ENCODE measurements at regions not wholly inside any gene's neighbourhood (a gene's known extent, or its start where the extent isn't known, plus 50 kb on each side); places are given as distances from the start of the nearest gene placed in this dataset.

GRCh38 chr2:236317938-236318396, 53.8 kb upstream of the ASB18 start:
- Mint-ChIP-seq H3K36me3 (peaks cover 27% of the 10 kb centered on the region), H3K27ac (no peak overlapping the region), H3K4me3 (no peak overlapping the region), H3K9me3 (peaks cover 13% of the 10 kb centered on the region), H3K27me3 (ENCODE audit: low read depth) (no peaks in the 10 kb centered on the region), H3K4me1 (no peaks in the 10 kb centered on the region)
- no peak for TF ChIP-seq CTCF (IDR thresholded peaks at IDR 0.05; ENCODE audit: unreplicated experiment)
- no peak for DNase-seq (ENCODE audit: low spot score in 2 of 2, unreplicated experiment in 2 of 2)

DNA sequence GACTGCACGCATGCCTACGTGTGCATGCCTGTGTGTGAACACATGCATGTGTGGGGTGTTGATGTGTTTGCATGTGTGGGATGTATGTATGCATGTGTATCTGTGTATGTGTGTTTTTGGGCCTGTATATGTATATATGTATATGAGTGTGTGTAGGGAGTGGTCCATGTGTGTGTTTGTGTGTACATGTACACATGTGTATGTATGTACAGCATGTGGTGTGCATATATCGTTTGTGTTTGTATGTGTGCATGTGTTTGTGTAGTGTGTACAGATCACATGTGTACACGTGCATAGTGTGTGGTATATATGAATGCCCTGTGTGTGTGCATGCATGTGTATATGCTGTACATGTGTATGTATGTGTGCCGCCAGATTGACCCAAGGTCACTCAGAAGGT, 54.2 kb upstream of the ASB18 start:
- H3K27me3 Mint-ChIP-seq (ENCODE audit: low read depth), result no peaks in the 10 kb centered on the region
- H3K36me3 Mint-ChIP-seq, result peaks cover 29% of the 10 kb centered on the region
- no peaks in the 10 kb centered on the region for H3K4me1 Mint-ChIP-seq
- H3K4me3 Mint-ChIP-seq, result no peak overlapping the region
- H3K27ac Mint-ChIP-seq, result no peak overlapping the region
- peaks cover 12% of the 10 kb centered on the region for H3K9me3 Mint-ChIP-seq
- no peak for TF ChIP-seq CTCF (IDR thresholded peaks at IDR 0.05; ENCODE audit: unreplicated experiment)
- DNase-seq (ENCODE audit: low spot score in 2 of 2, unreplicated experiment in 2 of 2), result no peak

- H3K4me1 Mint-ChIP-seq, result no peaks in the 10 kb centered on the region
- DNase-seq (ENCODE audit: low spot score in 2 of 2, unreplicated experiment in 2 of 2), result no peak
- peaks cover 5% of the 10 kb centered on the region for H3K9me3 Mint-ChIP-seq
- H3K4me3 Mint-ChIP-seq, result no peak overlapping the region
- peaks cover 28% of the 10 kb centered on the region for H3K36me3 Mint-ChIP-seq
- H3K27me3 Mint-ChIP-seq (ENCODE audit: low read depth), result no peaks in the 10 kb centered on the region
- TF ChIP-seq CTCF (IDR thresholded peaks at IDR 0.05; ENCODE audit: unreplicated experiment), result no peak
- no peak overlapping the region for H3K27ac Mint-ChIP-seq
These were observed 54.8 kb upstream of the ASB18 start for GRCh38 chr2:236319036-236319435.

GRCh38 chr2:236321415-236321814, 57.2 kb upstream of the ASB18 start:
- no peaks in the 10 kb centered on the region for H3K27me3 Mint-ChIP-seq (ENCODE audit: low read depth)
- H3K27ac Mint-ChIP-seq, result no peak overlapping the region
- no peak for DNase-seq (ENCODE audit: low spot score in 2 of 2, unreplicated experiment in 2 of 2)
- H3K36me3 Mint-ChIP-seq, result peaks cover 34% of the 10 kb centered on the region
- peaks cover 3% of the 10 kb centered on the region for H3K9me3 Mint-ChIP-seq
- no peak overlapping the region for H3K4me3 Mint-ChIP-seq
- H3K4me1 Mint-ChIP-seq, result no peaks in the 10 kb centered on the region
- TF ChIP-seq CTCF (IDR thresholded peaks at IDR 0.05; ENCODE audit: unreplicated experiment), result no peak

GRCh38 chr2:236333417-236334121, 69.4 kb upstream of the ASB18 start:
- DNase-seq (ENCODE audit: low spot score in 2 of 2, unreplicated experiment in 2 of 2), result no peak
- no peak overlapping the region for H3K4me3 Mint-ChIP-seq
- no peaks in the 10 kb centered on the region for H3K27me3 Mint-ChIP-seq (ENCODE audit: low read depth)
- no peak overlapping the region for H3K27ac Mint-ChIP-seq
- no peak for TF ChIP-seq CTCF (IDR thresholded peaks at IDR 0.05; ENCODE audit: unreplicated experiment)
- peaks cover under 1% of the 10 kb centered on the region for H3K4me1 Mint-ChIP-seq
- H3K36me3 Mint-ChIP-seq, result peaks cover 41% of the 10 kb centered on the region
- H3K9me3 Mint-ChIP-seq, result no peaks in the 10 kb centered on the region
